ENCODE measurements at regions not wholly inside any gene's neighbourhood (a gene's known extent, or its start where the extent isn't known, plus 50 kb on each side); places are given as distances from the start of the nearest gene placed in this dataset.

DNA sequence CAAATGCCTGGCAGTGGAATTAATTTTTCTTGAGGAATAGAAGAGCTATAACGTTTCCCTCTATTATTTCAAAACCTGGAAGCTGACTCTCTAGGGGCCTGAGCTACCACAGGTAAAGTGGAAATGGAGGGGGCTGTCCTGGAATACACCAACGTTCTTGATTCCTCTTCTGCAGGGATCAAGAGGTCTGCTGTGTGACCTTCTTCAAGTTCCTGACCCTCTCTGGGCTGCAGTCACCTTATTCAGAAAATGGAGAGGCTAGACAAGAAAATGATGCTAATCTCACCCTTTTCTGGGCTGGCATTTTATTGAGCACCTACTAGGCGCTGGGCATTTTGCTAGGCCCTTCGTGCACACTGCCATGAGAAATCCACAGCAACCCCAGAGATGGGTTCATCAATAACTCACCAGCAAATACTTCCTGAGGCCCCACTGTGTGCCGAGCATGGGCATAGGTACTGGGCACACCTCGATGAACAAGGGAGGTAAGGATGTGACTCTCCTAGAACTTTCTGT lies 55.2 kb upstream of the DLK1 start:
- Histone ChIP-seq H3K27ac (replicated peaks) (no peak overlapping the region), H3K4me3 (replicated peaks; ENCODE audit: insufficient read depth, low read length) (no peak overlapping the region), H3K27me3 (ENCODE audit: insufficient read depth, poor library complexity, severe bottlenecking) (peaks cover 2% of the 10 kb centered on the region)
- TF ChIP-seq, protein P1, sequence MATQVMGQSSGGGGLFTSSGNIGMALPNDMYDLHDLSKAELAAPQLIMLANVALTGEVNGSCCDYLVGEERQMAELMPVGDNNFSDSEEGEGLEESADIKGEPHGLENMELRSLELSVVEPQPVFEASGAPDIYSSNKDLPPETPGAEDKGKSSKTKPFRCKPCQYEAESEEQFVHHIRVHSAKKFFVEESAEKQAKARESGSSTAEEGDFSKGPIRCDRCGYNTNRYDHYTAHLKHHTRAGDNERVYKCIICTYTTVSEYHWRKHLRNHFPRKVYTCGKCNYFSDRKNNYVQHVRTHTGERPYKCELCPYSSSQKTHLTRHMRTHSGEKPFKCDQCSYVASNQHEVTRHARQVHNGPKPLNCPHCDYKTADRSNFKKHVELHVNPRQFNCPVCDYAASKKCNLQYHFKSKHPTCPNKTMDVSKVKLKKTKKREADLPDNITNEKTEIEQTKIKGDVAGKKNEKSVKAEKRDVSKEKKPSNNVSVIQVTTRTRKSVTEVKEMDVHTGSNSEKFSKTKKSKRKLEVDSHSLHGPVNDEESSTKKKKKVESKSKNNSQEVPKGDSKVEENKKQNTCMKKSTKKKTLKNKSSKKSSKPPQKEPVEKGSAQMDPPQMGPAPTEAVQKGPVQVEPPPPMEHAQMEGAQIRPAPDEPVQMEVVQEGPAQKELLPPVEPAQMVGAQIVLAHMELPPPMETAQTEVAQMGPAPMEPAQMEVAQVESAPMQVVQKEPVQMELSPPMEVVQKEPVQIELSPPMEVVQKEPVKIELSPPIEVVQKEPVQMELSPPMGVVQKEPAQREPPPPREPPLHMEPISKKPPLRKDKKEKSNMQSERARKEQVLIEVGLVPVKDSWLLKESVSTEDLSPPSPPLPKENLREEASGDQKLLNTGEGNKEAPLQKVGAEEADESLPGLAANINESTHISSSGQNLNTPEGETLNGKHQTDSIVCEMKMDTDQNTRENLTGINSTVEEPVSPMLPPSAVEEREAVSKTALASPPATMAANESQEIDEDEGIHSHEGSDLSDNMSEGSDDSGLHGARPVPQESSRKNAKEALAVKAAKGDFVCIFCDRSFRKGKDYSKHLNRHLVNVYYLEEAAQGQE (IDR thresholded peaks at IDR 0.05; ENCODE audit: insufficient replicate concordance, low read depth): no peak
- TF ChIP-seq SPI1 (IDR thresholded peaks at IDR 0.05; ENCODE audit: borderline replicate concordance, low read depth) (no peak), GABPA (IDR thresholded peaks at IDR 0.05; ENCODE audit: low read depth) (no peak), POLR2AphosphoS5 (IDR thresholded peaks at IDR 0.05; ENCODE audit: low read depth) (no peak)
- TF ChIP-seq, protein P2, sequence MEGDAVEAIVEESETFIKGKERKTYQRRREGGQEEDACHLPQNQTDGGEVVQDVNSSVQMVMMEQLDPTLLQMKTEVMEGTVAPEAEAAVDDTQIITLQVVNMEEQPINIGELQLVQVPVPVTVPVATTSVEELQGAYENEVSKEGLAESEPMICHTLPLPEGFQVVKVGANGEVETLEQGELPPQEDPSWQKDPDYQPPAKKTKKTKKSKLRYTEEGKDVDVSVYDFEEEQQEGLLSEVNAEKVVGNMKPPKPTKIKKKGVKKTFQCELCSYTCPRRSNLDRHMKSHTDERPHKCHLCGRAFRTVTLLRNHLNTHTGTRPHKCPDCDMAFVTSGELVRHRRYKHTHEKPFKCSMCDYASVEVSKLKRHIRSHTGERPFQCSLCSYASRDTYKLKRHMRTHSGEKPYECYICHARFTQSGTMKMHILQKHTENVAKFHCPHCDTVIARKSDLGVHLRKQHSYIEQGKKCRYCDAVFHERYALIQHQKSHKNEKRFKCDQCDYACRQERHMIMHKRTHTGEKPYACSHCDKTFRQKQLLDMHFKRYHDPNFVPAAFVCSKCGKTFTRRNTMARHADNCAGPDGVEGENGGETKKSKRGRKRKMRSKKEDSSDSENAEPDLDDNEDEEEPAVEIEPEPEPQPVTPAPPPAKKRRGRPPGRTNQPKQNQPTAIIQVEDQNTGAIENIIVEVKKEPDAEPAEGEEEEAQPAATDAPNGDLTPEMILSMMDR (IDR thresholded peaks at IDR 0.05; ENCODE audit: insufficient read depth, low read length): no peak
- DNase-seq (ENCODE audit: low read depth in 1 of 2, low spot score in 1 of 2): no peak

DNA sequence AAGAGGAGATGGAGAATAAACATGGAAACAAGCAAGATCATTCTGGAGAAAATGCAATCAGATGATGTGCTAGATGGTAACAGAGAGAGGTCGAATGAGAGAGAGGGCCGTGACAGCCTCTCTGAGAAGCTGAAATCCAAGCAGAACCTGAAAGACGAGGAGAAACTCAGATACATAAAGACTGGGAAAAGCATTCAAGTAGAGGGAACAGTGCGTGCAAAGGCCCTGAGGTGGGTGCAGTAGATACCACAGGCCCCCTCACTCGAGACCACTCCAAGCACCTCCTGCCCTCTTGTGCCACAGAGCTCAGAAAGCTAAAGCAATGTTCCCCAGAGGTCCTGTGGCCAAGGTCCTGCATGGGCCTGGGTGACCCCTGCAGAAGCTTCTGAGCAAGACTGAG lies 54.8 kb upstream of the DLK1 start:
- no peak overlapping the region for H3K4me3 ChIP-seq (replicated peaks; ENCODE audit: insufficient read depth, low read length)
- DNase-seq (ENCODE audit: low read depth in 1 of 2, low spot score in 1 of 2): no peak
- TF ChIP-seq POLR2AphosphoS5 (IDR thresholded peaks at IDR 0.05; ENCODE audit: low read depth) (no peak), SPI1 (IDR thresholded peaks at IDR 0.05; ENCODE audit: borderline replicate concordance, low read depth) (no peak), GABPA (IDR thresholded peaks at IDR 0.05; ENCODE audit: low read depth) (no peak)
- TF ChIP-seq, protein P2 (IDR thresholded peaks at IDR 0.05; ENCODE audit: insufficient read depth, low read length): no peak
- TF ChIP-seq, protein P1 (IDR thresholded peaks at IDR 0.05; ENCODE audit: insufficient replicate concordance, low read depth): no peak
- no peak overlapping the region for H3K27ac ChIP-seq (replicated peaks)
- H3K27me3 ChIP-seq (ENCODE audit: insufficient read depth, poor library complexity, severe bottlenecking): peaks cover 2% of the 10 kb centered on the region

DNA sequence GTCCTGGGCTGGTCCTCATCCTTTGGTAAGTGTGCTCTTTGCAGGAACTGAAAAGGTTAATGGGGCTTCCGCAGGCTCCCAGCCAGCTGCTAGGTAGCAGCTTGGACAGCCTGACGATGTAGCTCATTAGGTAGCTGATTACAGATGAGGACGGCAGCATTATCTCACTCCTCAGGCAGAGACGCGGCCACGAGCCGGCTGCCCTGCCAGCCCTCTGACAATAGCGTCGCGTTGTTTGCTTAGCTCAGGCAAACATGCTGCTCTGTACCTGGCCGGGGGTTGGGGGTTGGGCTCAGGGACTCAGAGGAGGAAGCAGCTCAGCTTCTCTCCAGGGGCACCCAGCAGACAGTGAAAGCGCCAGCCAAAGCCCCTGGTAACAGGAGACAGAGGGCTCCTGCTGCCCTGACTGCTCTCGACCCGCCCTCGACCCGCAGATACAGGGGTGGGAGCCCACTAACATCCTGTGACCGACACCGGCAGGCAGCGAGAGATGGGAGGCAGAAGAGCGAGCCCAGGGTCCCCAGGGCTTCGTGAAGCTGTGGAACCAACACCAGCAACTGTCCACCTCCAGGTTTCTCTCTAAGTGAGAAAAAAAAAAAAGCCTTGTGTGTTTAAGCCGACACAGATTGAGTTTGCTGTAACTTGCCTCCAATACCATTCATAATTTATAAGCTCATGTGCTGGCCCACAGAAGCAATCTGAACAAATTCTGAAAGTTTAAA lies 53.4 kb upstream of the DLK1 start:
- H3K27ac ChIP-seq (replicated peaks): no peak overlapping the region
- no peak for DNase-seq (ENCODE audit: low read depth in 1 of 2, low spot score in 1 of 2)
- peaks cover 2% of the 10 kb centered on the region for H3K27me3 ChIP-seq (ENCODE audit: insufficient read depth, poor library complexity, severe bottlenecking)
- no peak for TF ChIP-seq GABPA (IDR thresholded peaks at IDR 0.05; ENCODE audit: low read depth)
- TF ChIP-seq, protein P1 (IDR thresholded peaks at IDR 0.05; ENCODE audit: insufficient replicate concordance, low read depth): no peak
- no peak for TF ChIP-seq POLR2AphosphoS5 (IDR thresholded peaks at IDR 0.05; ENCODE audit: low read depth)
- TF ChIP-seq SPI1 (IDR thresholded peaks at IDR 0.05; ENCODE audit: borderline replicate concordance, low read depth): no peak
- TF ChIP-seq, protein P2 (IDR thresholded peaks at IDR 0.05; ENCODE audit: insufficient read depth, low read length): no peak
- H3K4me3 ChIP-seq (replicated peaks; ENCODE audit: insufficient read depth, low read length): no peak overlapping the region
